Activated B cell treated with CpG ODN at 0.5 μM for 24 hours (primary cell): ENCODE measurements at regions not wholly inside any gene's neighbourhood (a gene's known extent, or its start where the extent isn't known, plus 50 kb on each side); places are given as distances from the start of the nearest gene placed in this dataset.

Experiments used
- ATAC-seq: fragments of 200-7000 bp; cut with Tn5 transposase; one replicate; pipeline ENCODE4 v1.10.0; 2021; ENCODE audit warnings: low read depth, mild to moderate bottlenecking, moderate library complexity
- CTCF ChIA-PET: fragments of 350-600 bp; sonication (Branson Sonifier 250); formaldehyde crosslinking; loops from one replicate; lab custom pipeline; 2021; ENCODE audit warnings: antibody characterized with exemption; lab: Charles Lee
- POLR2A ChIA-PET: fragments of 350-600 bp; sonication (Branson Sonifier 250); formaldehyde crosslinking; loops from one replicate; lab custom pipeline; 2021; ENCODE audit warnings: antibody characterized with exemption; lab: Charles Lee
- DNase-seq: peaks from one replicate; pipeline ENCODE4 v3.0.0; 2022
- H3K27ac Mint-ChIP-seq: one replicate; pipeline ENCODE4 v1.8.0; 2020; ENCODE audit warnings: mixed read lengths
- H3K27me3 Mint-ChIP-seq: one replicate; pipeline ENCODE4 v1.8.0; 2021; ENCODE audit warnings: mixed read lengths
- H3K36me3 Mint-ChIP-seq: one replicate; pipeline ENCODE4 v1.8.0; 2021; ENCODE audit warnings: low read depth, mixed read lengths
- H3K4me1 Mint-ChIP-seq: one replicate; pipeline ENCODE4 v1.8.0; 2021; ENCODE audit warnings: mixed read lengths
- H3K4me3 Mint-ChIP-seq: one replicate; pipeline ENCODE4 v1.8.0; 2020; ENCODE audit warnings: mild to moderate bottlenecking, mixed read lengths
- H3K9me3 Mint-ChIP-seq: one replicate; pipeline ENCODE4 v1.8.0; 2020; ENCODE audit warnings: mixed read lengths
- CTCF ChIP-seq: fragments of 200-600 bp; IDR thresholded peaks from one replicate; pipeline ENCODE4 v1.8.0; 2022; ENCODE audit warnings: antibody characterized with exemption, mild to moderate bottlenecking
- intact Hi-C: fragments of 100-400 bp; cut with micrococcal nuclease; formaldehyde crosslinking; loops from one replicate; pipeline ENCODE4 v1.15.1; 2024

- H3K4me3 Mint-ChIP-seq: no peak overlapping the region
- no peaks in the 10 kb centered on the region for H3K36me3 Mint-ChIP-seq
- H3K27ac Mint-ChIP-seq: no peak overlapping the region
- TF ChIP-seq CTCF: no peak
- ChIA-PET POLR2A (no interaction called here), CTCF (no interaction called here)
- ATAC-seq: no peak
- intact Hi-C loops: no loop called here
- no peak for DNase-seq
- no peaks in the 10 kb centered on the region for H3K9me3 Mint-ChIP-seq
- no peaks in the 10 kb centered on the region for H3K27me3 Mint-ChIP-seq
- H3K4me1 Mint-ChIP-seq: no peaks in the 10 kb centered on the region
Measured at GRCh38 chr1:99152132-99152531, 112.2 kb upstream of the PLPPR4 start.

GRCh38 chr1:99163671-99164070, 100.6 kb upstream of the PLPPR4 start:
- H3K27me3 Mint-ChIP-seq: no peaks in the 10 kb centered on the region
- no peaks in the 10 kb centered on the region for H3K36me3 Mint-ChIP-seq
- TF ChIP-seq CTCF: no peak

GRCh38 chr1:99170516-99170915, 93.8 kb upstream of the PLPPR4 start:
- no peak overlapping the region for H3K4me3 Mint-ChIP-seq
- no peak for ATAC-seq

More at GRCh38 chr1:99163671-99164070, 100.6 kb upstream of the PLPPR4 start:
- no peak overlapping the region for H3K27ac Mint-ChIP-seq
- H3K4me1 Mint-ChIP-seq: no peaks in the 10 kb centered on the region
- intact Hi-C loops: no loop called here
- H3K9me3 Mint-ChIP-seq: no peaks in the 10 kb centered on the region
- DNase-seq (no peak), ATAC-seq (no peak)
- H3K4me3 Mint-ChIP-seq: no peak overlapping the region
- CTCF ChIA-PET: no interaction called here
- POLR2A ChIA-PET: no interaction called here

GRCh38 chr1:99171184-99171813, 93.0 kb upstream of the PLPPR4 start:
- H3K27me3 Mint-ChIP-seq: peaks cover 3% of the 10 kb centered on the region
- DNase-seq: no peak
- intact Hi-C loops: no loop called here
- H3K4me3 Mint-ChIP-seq: no peak overlapping the region
- no peaks in the 10 kb centered on the region for H3K9me3 Mint-ChIP-seq
- no peaks in the 10 kb centered on the region for H3K36me3 Mint-ChIP-seq
- no peak for ATAC-seq
- POLR2A ChIA-PET: no interaction called here
- no peaks in the 10 kb centered on the region for H3K4me1 Mint-ChIP-seq
- no peak overlapping the region for H3K27ac Mint-ChIP-seq
- TF ChIP-seq CTCF: no peak
- CTCF ChIA-PET: interaction anchor here (1.0 kb wide), 1 partner anchor 10 kb away, joined by 4 read pairs; no protein-coding TSS in a partner anchor

More at GRCh38 chr1:99170516-99170915, 93.8 kb upstream of the PLPPR4 start:
- Mint-ChIP-seq H3K9me3 (no peaks in the 10 kb centered on the region), H3K27me3 (peaks cover 3% of the 10 kb centered on the region), H3K4me1 (no peaks in the 10 kb centered on the region), H3K36me3 (no peaks in the 10 kb centered on the region), H3K27ac (no peak overlapping the region)
- DNase-seq: no peak
- ChIA-PET POLR2A (no interaction called here), CTCF (no interaction called here)
- intact Hi-C loops: no loop called here
- TF ChIP-seq CTCF: no peak

- Mint-ChIP-seq H3K27me3 (peaks cover 3% of the 10 kb centered on the region), H3K27ac (no peak overlapping the region), H3K36me3 (no peaks in the 10 kb centered on the region), H3K4me1 (no peaks in the 10 kb centered on the region), H3K4me3 (no peak overlapping the region), H3K9me3 (no peaks in the 10 kb centered on the region)
- ChIA-PET POLR2A (no interaction called here), CTCF (no interaction called here)
- DNase-seq (no peak), ATAC-seq (no peak)
- TF ChIP-seq CTCF: no peak
- intact Hi-C loops: no loop called here
Measured at GRCh38 chr1:99173282-99173681, 91.0 kb upstream of the PLPPR4 start.
